ENCODE measurements at regions not wholly inside any gene's neighbourhood (a gene's known extent, or its start where the extent isn't known, plus 50 kb on each side); places are given as distances from the start of the nearest gene placed in this dataset.

- TF ChIP-seq, protein P1, sequence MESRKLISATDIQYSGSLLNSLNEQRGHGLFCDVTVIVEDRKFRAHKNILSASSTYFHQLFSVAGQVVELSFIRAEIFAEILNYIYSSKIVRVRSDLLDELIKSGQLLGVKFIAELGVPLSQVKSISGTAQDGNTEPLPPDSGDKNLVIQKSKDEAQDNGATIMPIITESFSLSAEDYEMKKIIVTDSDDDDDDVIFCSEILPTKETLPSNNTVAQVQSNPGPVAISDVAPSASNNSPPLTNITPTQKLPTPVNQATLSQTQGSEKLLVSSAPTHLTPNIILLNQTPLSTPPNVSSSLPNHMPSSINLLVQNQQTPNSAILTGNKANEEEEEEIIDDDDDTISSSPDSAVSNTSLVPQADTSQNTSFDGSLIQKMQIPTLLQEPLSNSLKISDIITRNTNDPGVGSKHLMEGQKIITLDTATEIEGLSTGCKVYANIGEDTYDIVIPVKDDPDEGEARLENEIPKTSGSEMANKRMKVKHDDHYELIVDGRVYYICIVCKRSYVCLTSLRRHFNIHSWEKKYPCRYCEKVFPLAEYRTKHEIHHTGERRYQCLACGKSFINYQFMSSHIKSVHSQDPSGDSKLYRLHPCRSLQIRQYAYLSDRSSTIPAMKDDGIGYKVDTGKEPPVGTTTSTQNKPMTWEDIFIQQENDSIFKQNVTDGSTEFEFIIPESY (CRISPR knock-in tag; IDR thresholded peaks at IDR 0.05) = no peak
These were observed 68.9 kb upstream of the PPP2R3A start (continued) for GRCh38 chr3:135896613-135897012.

GRCh38 chr3:135897715-135898114 is 67.8 kb upstream of the PPP2R3A start:
- H3K9ac ChIP-seq (ENCODE audit: insufficient read depth in 1 of 2, low read depth in 2 of 2, low read length in 2 of 2) = no peak overlapping the region
- CTCF ChIA-PET (ENCODE audit: low intra/inter-chr PET ratio) = no interaction called here
- H3K27ac ChIP-seq (ENCODE audit: extremely low read depth, low read depth, low read length) = no peak overlapping the region
- no peaks in the 10 kb centered on the region for H4K20me1 ChIP-seq (replicated peaks; ENCODE audit: control insufficient read depth, insufficient read depth, low read length)
- DNase-seq (ENCODE audit: extremely low read depth in 1 of 4, low spot score in 3 of 4) = no peak
- no peak for FAIRE-seq
- H3K4me3 ChIP-seq = no peak overlapping the region
- H3K9me3 ChIP-seq (replicated peaks; ENCODE audit: control insufficient read depth, insufficient read depth, low read depth, low read length) = no peaks in the 10 kb centered on the region
- ATAC-seq = no peak
- no peaks in the 10 kb centered on the region for H3K79me2 ChIP-seq (ENCODE audit: control insufficient read depth, insufficient read depth, low read length)
- no peak overlapping the region for H2AFZ ChIP-seq (ENCODE audit: low read depth, low read length)
- intact Hi-C loops (cut with micrococcal nuclease) = loop anchor here (10.0 kb wide), 2 partner anchors 1103 to 1293 kb away; partner anchors contain the start of gene EPHB1
- H3K4me1 ChIP-seq (replicated peaks in 1 of 2; ENCODE audit: control insufficient read depth in 2 of 2, insufficient read depth in 2 of 2, low read length in 2 of 2) = no peaks in the 10 kb centered on the region
- H3K9me1 ChIP-seq (ENCODE audit: control insufficient read depth, insufficient read depth, low read length) = no peaks in the 10 kb centered on the region
- no peaks in the 10 kb centered on the region for H3K27me3 ChIP-seq (ENCODE audit: control insufficient read depth in 2 of 2, insufficient read depth in 2 of 2, low read length in 2 of 2)
- no peak overlapping the region for H3K4me2 ChIP-seq (ENCODE audit: insufficient read depth, low read length)
- WGBS (ENCODE audit: insufficient coverage, low coverage, missing lambda C conversion rate) = no CpG with 5 or more reads among the region's 1 CpG
- in situ Hi-C loops (cut with MboI) = loop anchor here (25.0 kb wide), 1 partner anchor 1110 kb away; the partner anchor contains the start of gene EPHB1
- no peaks in the 10 kb centered on the region for H3K36me3 ChIP-seq (ENCODE audit: control insufficient read depth, insufficient read depth, low read length)
- no TSS peak for BruUV-seq (replicated peaks)
- POLR2A ChIA-PET = no interaction called here
- TF ChIP-seq ETV5 (CRISPR knock-in tag; IDR thresholded peaks at IDR 0.05; ENCODE audit: low read depth) (no peak), KAT8 (IDR thresholded peaks at IDR 0.05; ENCODE audit: low read depth) (no peak), ZNF324 (CRISPR knock-in tag; IDR thresholded peaks at IDR 0.05) (no peak), ZNF707 (CRISPR knock-in tag; conservative IDR thresholded peaks at IDR 0.05) (no peak), DPF2 (IDR thresholded peaks at IDR 0.05) (no peak), HOXB6 (CRISPR knock-in tag; IDR thresholded peaks at IDR 0.05; ENCODE audit: borderline replicate concordance) (no peak), USF1 (CRISPR knock-in tag; IDR thresholded peaks at IDR 0.05) (no peak), ZSCAN29 (IDR thresholded peaks at IDR 0.05) (no peak)
- TF ChIP-seq, protein P2, sequence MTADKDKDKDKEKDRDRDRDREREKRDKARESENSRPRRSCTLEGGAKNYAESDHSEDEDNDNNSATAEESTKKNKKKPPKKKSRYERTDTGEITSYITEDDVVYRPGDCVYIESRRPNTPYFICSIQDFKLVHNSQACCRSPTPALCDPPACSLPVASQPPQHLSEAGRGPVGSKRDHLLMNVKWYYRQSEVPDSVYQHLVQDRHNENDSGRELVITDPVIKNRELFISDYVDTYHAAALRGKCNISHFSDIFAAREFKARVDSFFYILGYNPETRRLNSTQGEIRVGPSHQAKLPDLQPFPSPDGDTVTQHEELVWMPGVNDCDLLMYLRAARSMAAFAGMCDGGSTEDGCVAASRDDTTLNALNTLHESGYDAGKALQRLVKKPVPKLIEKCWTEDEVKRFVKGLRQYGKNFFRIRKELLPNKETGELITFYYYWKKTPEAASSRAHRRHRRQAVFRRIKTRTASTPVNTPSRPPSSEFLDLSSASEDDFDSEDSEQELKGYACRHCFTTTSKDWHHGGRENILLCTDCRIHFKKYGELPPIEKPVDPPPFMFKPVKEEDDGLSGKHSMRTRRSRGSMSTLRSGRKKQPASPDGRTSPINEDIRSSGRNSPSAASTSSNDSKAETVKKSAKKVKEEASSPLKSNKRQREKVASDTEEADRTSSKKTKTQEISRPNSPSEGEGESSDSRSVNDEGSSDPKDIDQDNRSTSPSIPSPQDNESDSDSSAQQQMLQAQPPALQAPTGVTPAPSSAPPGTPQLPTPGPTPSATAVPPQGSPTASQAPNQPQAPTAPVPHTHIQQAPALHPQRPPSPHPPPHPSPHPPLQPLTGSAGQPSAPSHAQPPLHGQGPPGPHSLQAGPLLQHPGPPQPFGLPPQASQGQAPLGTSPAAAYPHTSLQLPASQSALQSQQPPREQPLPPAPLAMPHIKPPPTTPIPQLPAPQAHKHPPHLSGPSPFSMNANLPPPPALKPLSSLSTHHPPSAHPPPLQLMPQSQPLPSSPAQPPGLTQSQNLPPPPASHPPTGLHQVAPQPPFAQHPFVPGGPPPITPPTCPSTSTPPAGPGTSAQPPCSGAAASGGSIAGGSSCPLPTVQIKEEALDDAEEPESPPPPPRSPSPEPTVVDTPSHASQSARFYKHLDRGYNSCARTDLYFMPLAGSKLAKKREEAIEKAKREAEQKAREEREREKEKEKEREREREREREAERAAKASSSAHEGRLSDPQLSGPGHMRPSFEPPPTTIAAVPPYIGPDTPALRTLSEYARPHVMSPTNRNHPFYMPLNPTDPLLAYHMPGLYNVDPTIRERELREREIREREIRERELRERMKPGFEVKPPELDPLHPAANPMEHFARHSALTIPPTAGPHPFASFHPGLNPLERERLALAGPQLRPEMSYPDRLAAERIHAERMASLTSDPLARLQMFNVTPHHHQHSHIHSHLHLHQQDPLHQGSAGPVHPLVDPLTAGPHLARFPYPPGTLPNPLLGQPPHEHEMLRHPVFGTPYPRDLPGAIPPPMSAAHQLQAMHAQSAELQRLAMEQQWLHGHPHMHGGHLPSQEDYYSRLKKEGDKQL (CRISPR knock-in tag; IDR thresholded peaks at IDR 0.05; ENCODE audit: borderline replicate concordance) = no peak
- TF ChIP-seq, protein P3, sequence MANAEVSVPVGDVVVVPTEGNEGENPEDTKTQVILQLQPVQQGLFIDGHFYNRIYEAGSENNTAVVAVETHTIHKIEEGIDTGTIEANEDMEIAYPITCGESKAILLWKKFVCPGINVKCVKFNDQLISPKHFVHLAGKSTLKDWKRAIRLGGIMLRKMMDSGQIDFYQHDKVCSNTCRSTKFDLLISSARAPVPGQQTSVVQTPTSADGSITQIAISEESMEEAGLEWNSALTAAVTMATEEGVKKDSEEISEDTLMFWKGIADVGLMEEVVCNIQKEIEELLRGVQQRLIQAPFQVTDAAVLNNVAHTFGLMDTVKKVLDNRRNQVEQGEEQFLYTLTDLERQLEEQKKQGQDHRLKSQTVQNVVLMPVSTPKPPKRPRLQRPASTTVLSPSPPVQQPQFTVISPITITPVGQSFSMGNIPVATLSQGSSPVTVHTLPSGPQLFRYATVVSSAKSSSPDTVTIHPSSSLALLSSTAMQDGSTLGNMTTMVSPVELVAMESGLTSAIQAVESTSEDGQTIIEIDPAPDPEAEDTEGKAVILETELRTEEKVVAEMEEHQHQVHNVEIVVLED (CRISPR knock-in tag; IDR thresholded peaks at IDR 0.05) = no peak

Data from K562 (cell line).